HG02938 (cell line): ENCODE measurements at regions not wholly inside any gene's neighbourhood (a gene's known extent, or its start where the extent isn't known, plus 50 kb on each side); places are given as distances from the start of the nearest gene placed in this dataset.
A peak's percentile ranks its signal among the peaks of the same experiment; 100 is the strongest.

Experiments used
- ATAC-seq: cut with Tn5 transposase; IDR thresholded peaks from one replicate; pipeline ENCODE4 v1.9.1; 2021; ENCODE audit warnings: mild to moderate bottlenecking, moderate library complexity; ENCODE audit not compliant: unreplicated experiment

GRCh38 chr20:39395478-39396291 is 433.5 kb downstream of the DHX35 start:
- ATAC-seq = no peak

DNA sequence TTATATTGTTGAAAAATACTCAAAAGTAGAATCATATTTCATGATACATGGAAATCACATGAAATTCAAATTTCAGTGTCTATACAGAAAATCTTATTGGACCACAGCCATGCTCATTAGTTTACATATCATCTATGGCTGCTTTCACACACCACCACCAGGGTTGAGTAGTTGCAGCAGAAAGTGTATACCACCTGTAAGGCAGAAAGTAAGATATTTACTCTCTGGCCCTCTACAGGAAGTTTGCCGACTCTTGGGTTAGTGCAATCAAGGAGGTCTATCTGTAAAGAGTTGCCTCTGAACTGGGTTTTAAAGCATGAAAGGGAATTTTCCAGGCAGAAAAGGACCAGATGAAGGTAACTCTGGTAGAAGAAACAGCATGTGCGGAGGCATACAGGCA is 432.3 kb downstream of the DHX35 start:
- ATAC-seq = no peak

DNA sequence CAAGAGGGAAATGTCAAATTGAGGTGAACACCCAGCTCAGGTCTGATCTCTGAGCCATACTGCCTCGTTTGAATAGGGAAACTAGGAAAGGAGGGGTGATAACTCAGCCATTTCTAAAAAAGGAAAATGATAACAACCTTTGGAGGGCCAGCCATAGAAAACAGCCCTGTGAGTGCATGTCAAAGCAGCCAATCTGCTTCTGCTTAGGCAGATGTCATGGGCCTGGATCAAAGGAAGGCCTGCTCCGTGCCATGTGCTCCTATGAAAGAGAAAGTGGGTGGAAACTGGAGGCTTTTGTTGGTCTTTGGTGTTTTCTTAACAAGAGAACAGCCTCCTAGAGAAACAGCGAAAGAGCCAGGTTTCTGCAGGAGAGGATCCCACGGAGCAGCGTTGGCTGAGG is 428.0 kb downstream of the DHX35 start:
- no peak for ATAC-seq

GRCh38 chr20:39381595-39381994 is 419.5 kb downstream of the DHX35 start:
- no peak for ATAC-seq

- ATAC-seq = no peak
Measured at GRCh38 chr20:39378776-39379175, 416.6 kb downstream of the DHX35 start.

GRCh38 chr20:39376788-39377187 is 414.6 kb downstream of the DHX35 start:
- ATAC-seq = no peak

DNA sequence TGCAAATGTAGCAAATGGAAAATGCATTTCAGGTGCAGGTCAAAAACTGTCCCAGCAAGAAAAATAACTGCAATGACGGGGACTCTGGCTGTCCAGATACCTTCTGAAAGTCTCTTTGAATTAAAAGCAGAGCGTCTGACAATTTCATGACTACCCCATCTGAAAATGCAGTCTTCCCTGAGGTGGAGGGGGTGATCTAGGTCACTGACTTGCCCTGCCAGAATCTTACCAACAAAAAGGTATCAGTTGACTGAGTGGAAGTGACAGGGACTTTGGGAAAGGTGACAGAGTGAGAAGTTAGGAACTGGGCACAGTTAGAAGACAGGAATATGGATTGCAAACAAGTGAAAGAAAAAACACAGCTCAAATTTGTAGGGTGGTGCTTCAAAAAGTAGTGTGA is 402.2 kb downstream of the DHX35 start:
- no peak for ATAC-seq

DNA sequence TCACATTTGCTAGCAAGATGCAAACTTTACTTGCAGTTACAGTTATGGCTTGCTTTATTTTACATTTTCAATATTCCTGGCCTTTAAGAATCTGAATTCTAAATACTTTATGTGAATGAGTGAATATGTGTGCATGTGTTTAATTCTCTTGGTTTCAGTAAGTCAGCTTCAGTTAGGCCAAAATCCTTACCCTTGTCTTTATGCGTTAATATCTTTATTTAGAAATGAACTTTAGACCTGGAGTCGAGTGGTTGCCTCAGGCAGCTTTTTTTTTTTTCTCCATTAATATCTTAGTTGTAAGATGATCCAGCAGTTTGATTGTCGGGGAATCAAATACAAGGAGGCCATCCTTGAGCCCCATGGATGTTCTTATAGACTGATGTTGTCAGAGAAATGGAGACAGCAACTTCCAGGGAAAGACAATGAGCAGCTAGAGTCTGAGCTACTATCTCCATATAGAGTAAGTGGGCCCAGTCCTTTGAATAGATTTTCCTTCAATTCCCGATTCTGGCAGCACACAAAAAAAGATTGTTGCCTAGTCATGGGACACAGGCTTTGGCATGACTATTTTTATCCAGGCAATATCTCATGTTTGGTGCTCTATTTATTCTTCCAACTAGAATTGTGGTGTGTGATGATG is 398.0 kb downstream of the DHX35 start:
- no peak for ATAC-seq

DNA sequence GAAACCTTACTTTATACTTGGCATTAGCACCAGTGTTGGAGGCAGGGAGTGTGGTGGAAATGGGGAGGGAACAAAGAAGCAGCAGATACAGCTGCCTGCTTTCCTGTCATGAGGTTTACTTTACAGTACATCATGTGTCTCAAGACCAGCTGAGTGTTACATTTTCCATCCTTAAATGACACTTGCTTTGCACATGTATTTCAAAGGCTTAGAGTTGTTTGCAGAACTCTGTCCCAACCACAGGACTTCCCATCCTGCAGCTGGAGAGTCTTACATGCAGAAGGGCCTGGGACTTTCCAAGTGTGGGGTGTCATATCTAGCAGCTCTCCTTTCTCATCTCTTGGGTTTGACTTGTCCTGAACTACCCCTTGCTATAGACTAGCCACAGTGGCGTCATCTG is 395.9 kb downstream of the DHX35 start:
- ATAC-seq = no peak

DNA sequence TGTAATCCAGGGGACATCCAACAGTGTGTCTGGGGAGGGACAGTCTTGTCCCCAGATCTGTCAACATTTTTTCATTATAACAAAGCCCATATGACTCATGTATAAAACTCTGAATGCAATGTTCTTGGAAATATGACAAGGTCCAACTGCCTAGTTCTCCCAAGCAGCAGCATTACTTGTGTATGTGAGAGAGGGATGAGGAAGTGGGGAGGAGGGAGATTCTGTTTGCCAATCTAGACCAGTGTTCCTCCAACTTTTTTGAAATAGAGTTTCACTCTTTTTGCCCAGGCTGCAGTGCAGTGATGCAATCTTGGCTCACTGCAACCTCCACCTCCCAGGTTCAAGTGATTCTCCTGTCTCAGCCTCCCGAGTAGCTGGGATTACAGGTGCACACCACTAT is 394.8 kb downstream of the DHX35 start:
- ATAC-seq = no peak

GRCh38 chr20:39349240-39349639 is 387.1 kb downstream of the DHX35 start:
- ATAC-seq = no peak

DNA sequence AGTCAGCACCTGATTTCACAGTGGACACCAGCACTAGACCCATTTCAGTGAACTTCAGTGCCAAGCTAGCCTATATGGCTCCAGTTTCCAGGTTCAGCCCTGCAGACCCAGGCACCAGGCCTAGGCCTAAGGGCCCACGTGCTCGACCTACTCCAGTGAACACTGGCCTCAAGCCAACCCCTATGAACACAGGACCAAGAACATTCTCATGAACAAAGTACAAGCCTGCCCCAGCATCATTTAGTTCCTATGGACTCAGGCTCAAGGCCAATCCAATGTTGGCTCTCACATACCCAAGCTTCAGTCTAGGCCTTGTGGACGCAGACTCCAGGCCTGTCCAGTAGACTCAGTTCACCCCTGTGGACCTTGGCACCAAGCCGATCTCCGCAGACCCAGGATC is 385.5 kb downstream of the DHX35 start:
- no peak for ATAC-seq

GRCh38 chr20:39342463-39342862 is 380.3 kb downstream of the DHX35 start:
- ATAC-seq = no peak

GRCh38 chr20:39338469-39339376 is 376.6 kb downstream of the DHX35 start:
- ATAC-seq = peak; percentile 93

DNA sequence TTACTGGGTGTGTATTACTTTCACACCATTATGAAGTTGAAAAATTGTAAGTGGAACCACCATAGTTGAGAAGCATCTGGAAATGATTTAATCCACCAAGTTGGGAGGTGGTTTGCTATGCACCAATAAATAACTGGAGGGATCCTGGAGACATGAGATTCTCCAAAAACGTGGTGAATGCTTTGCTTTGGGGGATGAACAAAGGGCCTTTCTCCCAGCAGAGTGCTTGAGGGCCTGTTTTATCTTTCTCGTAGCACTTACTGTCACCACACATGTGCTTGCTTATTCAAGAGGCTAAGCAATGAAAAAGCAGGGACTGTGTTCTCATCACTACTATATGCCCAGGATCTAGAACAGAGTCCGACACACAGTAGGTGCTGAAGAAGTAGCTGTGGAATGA is 371.1 kb downstream of the DHX35 start:
- no peak for ATAC-seq

DNA sequence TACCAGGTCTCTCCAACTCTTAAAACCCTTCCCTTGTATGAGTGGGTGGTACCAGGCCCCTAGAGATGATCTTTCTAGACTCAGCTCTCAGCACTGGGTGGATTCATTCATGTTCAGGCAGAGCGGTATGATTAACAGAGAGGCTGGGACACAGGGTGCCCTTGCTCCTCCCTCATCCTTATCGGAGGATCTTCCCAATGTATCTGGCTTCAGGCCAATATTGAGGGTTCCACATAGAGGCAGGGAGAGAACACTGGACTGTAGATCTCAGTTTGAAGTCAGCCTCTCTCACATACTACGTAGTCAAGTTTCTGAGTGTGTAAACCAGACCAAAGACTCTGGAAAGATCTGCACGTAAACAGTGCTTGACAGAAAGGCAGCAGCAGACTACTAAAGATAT is 366.2 kb downstream of the DHX35 start:
- no peak for ATAC-seq

DNA sequence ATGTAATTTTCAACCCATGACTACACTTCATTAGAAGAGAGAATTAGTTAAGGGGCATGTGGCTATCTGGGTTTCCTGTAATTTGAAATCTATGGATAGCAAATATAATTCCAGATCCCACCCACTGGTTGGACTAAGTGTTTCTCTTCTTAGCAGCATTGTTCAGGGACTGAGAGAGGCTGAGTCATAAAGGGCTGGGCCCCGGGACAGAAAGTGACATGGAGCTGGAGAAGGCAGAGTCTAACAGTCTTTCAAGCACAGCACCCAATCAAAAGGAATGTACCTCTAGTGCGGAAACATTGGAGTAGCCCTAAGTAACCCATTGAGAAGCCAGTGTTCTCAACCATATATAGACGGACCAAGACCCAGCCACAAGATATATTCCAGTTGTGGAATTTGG is 363.9 kb downstream of the DHX35 start:
- ATAC-seq = no peak

- no peak for ATAC-seq
Measured at GRCh38 chr20:39318911-39319310, 356.8 kb downstream of the DHX35 start.

- no peak for ATAC-seq
Measured at GRCh38 chr20:39312676-39313075, 350.5 kb downstream of the DHX35 start.

- ATAC-seq = no peak
Measured at GRCh38 chr20:39311851-39312506, 349.8 kb downstream of the DHX35 start.

DNA sequence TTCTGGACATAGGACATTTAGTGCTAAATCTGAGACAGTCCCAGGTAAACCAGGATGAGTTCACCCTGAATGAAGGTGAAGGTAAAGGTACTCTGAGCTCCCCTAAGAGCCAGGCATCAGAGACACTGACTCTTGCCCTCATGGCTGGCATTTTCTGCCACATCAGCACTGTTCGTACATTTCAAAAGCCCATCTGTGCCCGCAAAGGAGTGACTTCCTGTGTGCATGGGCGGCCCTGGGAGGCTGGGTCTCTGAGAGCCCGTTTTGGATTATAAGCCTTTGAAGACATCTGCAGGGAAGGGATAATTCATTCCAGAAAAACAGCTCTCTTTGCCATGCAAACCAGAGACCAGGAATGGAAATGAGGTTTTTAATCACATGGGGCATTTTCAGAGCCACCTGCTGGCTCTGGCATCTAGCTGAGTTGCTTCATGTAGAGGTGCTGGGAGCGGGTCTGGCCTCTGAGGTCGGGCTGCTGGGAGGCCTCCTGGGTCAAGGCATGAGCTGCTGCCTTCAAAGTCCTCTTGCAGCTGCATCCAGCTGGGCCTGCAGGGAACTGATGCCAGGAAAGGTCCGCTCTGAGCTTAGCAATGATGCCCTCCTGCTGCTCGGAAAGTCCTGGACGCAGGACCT is 348.3 kb downstream of the DHX35 start:
- ATAC-seq = no peak
